Breast epithelium (tissue), 4 donors: ENCODE measurements at regions not wholly inside any gene's neighbourhood (a gene's known extent, or its start where the extent isn't known, plus 50 kb on each side); places are given as distances from the start of the nearest gene placed in this dataset.
A peak's percentile ranks its signal among the peaks of the same experiment; 100 is the strongest.
"Not testable (repeated sequence)": the region's sequence is repeated elsewhere in the genome, so short reads cannot be mapped to it uniquely, and the experiment has no call there.

Source experiments
- DNase-seq, 2 donors: peaks; one replicate each; pipeline ENCODE4 v3.0.0-alpha.2; 2019; ENCODE audit warnings: low spot score in 2 of 2
- H3K27ac ChIP-seq, 2 donors: fragments of 200-600 bp; sonication (generic) in 1 of 2; one replicate each; pipeline ENCODE4 v1.5.1; 2016 to 2019; ENCODE audit warnings: mild to moderate bottlenecking in 1 of 2
- H3K27me3 ChIP-seq, 2 donors: fragments of 200-600 bp; sonication (generic) in 1 of 2; one replicate each; pipeline versions ENCODE4 v1.5.1 to v1.6.0; 2017 to 2019; ENCODE audit warnings: control low read depth in 1 of 2, mild to moderate bottlenecking in 1 of 2
- H3K36me3 ChIP-seq: fragments of 200-600 bp; one replicate; pipeline ENCODE4 v1.5.1; 2019
- H3K4me1 ChIP-seq, 2 donors: fragments of 200-600 bp; sonication (generic); one replicate each; pipeline ENCODE4 v1.5.1; 2016 to 2019; ENCODE audit warnings: control low read depth in 1 of 2
- H3K4me3 ChIP-seq, 3 donors: fragments of 200-600 bp; sonication (generic); 1 replicate in 2 of 3; 2 replicates in 1 of 3; pipeline ENCODE4 v1.5.1; 2016 to 2019; ENCODE audit warnings: mild to moderate bottlenecking in 3 of 3, moderate library complexity in 2 of 3
- H3K9me3 ChIP-seq, 2 donors: fragments of 200-600 bp; sonication (generic) in 1 of 2; one replicate each; pipeline ENCODE4 v1.5.1; 2016 to 2019; ENCODE audit warnings: control low read depth in 1 of 2
- POLR2A ChIP-seq: fragments of 450-650 bp; IDR thresholded peaks from one replicate; pipeline ENCODE4 v1.6.1; 2016; ENCODE audit warnings: antibody characterized with exemption, mild to moderate bottlenecking, moderate library complexity
- POLR2AphosphoS5 ChIP-seq, 3 donors: sonication (generic); formaldehyde crosslinking; IDR thresholded peaks; one replicate each; pipeline ENCODE4 v1.6.1; 2017; ENCODE audit warnings: antibody characterized with exemption in 3 of 3
- intact Hi-C: fragments of 100-400 bp; cut with DNase I; formaldehyde crosslinking; loops from one replicate; pipeline ENCODE4 v1.15.1; 2023; ENCODE audit warnings: low total_unique reads
- TF ChIP-seq, protein P1 (sequence below), 3 donors: fragments of 450-650 bp; IDR thresholded peaks; one replicate each; pipeline ENCODE4 v1.5.1; 2016 to 2017; ENCODE audit warnings: antibody characterized with exemption in 3 of 3, mild to moderate bottlenecking in 3 of 3, moderate library complexity in 3 of 3

DNA sequence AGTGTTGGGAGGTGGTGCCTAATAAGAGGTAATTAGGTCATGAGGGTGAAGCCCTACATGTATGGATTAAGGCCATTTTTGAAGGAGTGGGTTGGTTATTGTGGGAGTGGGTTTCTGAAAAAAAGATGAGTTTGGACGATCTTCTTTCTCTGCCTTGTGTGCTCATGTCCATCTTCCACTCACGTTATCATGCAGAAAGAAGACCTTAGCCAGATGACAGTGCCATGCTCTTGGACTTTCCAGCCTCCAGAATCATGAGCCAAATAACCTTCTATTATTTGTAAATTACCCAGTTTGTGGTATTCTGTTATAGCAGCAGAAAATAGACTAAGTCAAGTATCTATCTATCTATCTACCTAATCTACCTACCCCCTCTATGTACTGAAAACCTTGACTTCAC is 71.9 kb downstream of the SDR9C7 start:
- TF ChIP-seq POLR2A: no peak
- TF ChIP-seq POLR2AphosphoS5 (IDR thresholded peaks at IDR 0.05): no peak
- TF ChIP-seq, protein P1, sequence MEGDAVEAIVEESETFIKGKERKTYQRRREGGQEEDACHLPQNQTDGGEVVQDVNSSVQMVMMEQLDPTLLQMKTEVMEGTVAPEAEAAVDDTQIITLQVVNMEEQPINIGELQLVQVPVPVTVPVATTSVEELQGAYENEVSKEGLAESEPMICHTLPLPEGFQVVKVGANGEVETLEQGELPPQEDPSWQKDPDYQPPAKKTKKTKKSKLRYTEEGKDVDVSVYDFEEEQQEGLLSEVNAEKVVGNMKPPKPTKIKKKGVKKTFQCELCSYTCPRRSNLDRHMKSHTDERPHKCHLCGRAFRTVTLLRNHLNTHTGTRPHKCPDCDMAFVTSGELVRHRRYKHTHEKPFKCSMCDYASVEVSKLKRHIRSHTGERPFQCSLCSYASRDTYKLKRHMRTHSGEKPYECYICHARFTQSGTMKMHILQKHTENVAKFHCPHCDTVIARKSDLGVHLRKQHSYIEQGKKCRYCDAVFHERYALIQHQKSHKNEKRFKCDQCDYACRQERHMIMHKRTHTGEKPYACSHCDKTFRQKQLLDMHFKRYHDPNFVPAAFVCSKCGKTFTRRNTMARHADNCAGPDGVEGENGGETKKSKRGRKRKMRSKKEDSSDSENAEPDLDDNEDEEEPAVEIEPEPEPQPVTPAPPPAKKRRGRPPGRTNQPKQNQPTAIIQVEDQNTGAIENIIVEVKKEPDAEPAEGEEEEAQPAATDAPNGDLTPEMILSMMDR (IDR thresholded peaks at IDR 0.05): no peak
- H3K27me3 ChIP-seq: no peaks in the 10 kb centered on the region
- no peak for DNase-seq
- no peak overlapping the region for H3K27ac ChIP-seq
- intact Hi-C loops: no loop called here
- H3K36me3 ChIP-seq: no peaks in the 10 kb centered on the region
- H3K9me3 ChIP-seq: peaks cover 23 to 46% of the 10 kb centered on the region in 2 donors
- no peaks in the 10 kb centered on the region for H3K4me1 ChIP-seq
- H3K4me3 ChIP-seq: no peak overlapping the region

DNA sequence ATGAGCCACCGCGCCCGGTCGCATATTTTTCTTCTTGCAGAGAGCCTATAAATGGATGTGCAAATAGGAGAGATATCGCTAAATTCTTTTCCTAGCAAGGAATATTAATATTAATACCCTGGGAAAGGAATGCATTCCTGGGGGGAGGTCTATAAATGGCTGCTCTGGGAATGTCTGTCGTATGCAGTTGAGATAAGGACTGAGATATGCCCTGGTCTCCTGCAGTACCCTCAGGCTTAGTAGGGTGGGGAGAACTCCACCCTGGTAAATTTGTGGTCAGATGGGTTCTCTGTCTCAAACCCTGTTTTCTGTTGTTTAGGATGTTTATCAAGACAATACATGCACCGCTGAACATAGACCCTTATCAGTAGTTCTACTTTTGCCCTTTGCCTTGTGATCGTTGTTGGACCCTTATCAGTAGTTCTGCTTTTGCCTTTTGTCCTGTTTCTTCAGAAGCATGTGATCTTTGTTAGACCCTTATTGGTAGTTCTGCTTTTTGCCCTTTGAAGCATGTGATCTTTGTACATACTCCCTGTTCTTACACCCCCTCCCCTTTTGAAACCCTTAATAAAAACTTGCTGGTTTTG is 80.7 kb downstream of the SDR9C7 start:
- H3K27ac ChIP-seq, H3K4me3 ChIP-seq, DNase-seq, H3K4me1 ChIP-seq, intact Hi-C loops, H3K36me3 ChIP-seq, H3K27me3 ChIP-seq, H3K9me3 ChIP-seq: not testable (repeated sequence)

DNA sequence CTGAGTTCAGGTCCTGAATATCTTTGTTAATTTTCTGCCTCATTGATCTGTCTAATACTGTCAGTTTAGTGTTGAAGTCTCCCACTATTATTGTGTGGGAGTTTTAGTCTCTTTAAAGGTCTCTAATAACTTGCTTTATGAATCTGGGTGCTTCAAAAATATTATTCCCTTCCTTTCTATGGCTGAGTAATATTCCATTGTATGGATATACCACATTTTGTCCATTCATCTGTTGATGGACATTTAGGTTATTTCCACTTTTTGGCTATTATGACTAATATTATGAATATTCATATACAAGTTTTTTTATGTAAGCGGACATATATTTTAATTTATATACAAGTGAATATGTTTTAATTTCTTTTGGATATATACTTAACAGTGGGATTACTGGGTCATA is 82.7 kb downstream of the SDR9C7 start:
- Histone ChIP-seq H3K36me3 (no peaks in the 10 kb centered on the region), H3K4me3 (no peak overlapping the region), H3K27ac (no peak overlapping the region), H3K27me3 (no peaks in the 10 kb centered on the region), H3K4me1 (no peaks in the 10 kb centered on the region), H3K9me3 (peaks cover 0 to 6% of the 10 kb centered on the region in 2 donors)
- DNase-seq: no peak
- intact Hi-C loops: no loop called here
- TF ChIP-seq POLR2A (no peak), POLR2AphosphoS5 (IDR thresholded peaks at IDR 0.05) (no peak)
- TF ChIP-seq, protein P1 (IDR thresholded peaks at IDR 0.05): no peak

DNA sequence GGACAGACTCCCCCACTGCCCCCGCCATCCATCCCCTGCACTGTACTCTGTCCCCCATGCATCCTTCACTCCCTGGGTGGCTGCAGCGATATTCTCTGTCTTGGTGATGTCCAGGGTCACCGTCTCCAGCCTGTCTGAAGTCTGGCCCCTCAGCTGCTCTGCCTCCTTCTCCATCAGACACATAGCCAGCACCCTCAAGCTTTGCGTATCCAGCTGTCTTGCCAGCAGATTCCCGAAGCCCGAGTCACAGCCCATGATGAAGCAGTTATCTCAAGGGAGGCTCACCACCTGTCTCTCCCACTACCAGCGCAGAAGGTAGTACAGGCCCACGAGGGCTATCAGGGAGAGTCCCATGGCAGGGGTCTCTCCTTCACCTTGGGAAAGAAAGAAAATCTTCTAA is 77.8 kb downstream of the HSD17B6 start:
- DNase-seq: no peak
- peaks cover 0 to 4% of the 10 kb centered on the region in 2 donors for H3K4me1 ChIP-seq
- H3K4me3 ChIP-seq: no peak overlapping the region
- H3K27me3 ChIP-seq: no peaks in the 10 kb centered on the region
- TF ChIP-seq, protein P1 (IDR thresholded peaks at IDR 0.05): no peak
- TF ChIP-seq POLR2A (no peak), POLR2AphosphoS5 (IDR thresholded peaks at IDR 0.05) (no peak)
- H3K9me3 ChIP-seq: no peaks in the 10 kb centered on the region
- intact Hi-C loops: loop anchor here (5.0 kb wide), 1 partner anchor 309 kb away; no protein-coding TSS in a partner anchor
- no peaks in the 10 kb centered on the region for H3K36me3 ChIP-seq
- no peak overlapping the region for H3K27ac ChIP-seq

DNA sequence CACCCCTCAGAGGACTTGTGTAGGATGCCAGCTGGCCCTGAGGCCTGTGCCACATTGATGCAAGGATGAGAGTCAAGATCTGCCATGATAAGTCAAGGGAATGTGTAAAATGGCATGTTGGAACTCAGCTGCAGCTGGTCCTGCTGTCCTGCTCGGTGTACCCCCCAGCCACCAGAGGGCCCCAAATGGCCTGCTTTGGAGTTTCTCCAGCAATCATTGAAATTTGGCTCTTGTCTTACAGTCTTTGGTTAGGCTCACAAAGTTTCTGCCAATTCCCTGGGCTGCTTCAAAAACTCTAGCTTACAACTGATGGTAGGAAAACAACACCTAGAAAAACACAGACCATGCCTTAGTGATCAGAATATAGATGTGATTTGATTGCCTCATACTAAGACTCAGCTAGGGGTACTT is 76.8 kb downstream of the HSD17B6 start:
- intact Hi-C loops: loop anchor here (5.0 kb wide), 1 partner anchor 308 kb away; no protein-coding TSS in a partner anchor
- Histone ChIP-seq H3K27me3 (no peaks in the 10 kb centered on the region), H3K4me1 (peaks cover 0 to 4% of the 10 kb centered on the region in 2 donors), H3K4me3 (no peak overlapping the region), H3K27ac (no peak overlapping the region), H3K9me3 (no peaks in the 10 kb centered on the region), H3K36me3 (no peaks in the 10 kb centered on the region)
- TF ChIP-seq POLR2A: no peak
- no peak for TF ChIP-seq POLR2AphosphoS5 (IDR thresholded peaks at IDR 0.05)
- TF ChIP-seq, protein P1 (IDR thresholded peaks at IDR 0.05): peak in 2 of 3 donors; percentile 27 to 29
- DNase-seq: no peak

DNA sequence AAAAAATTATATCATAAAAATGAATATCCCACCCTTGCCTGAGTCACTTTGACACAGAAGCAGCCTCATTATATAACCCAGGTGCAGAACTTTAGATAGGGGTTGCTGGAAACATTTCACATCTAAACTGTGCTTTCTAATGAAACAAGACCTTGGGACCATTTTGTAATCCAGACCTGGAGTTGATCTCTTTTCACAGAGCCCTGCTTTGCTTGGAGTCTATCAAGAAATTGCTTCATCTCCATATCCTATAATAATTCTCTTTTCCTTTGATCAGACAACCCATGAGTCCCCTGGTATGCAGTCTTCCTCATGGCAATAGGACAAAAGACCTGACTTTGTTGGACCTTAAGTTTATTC is 76.3 kb downstream of the HSD17B6 start:
- Histone ChIP-seq H3K27ac (no peak overlapping the region), H3K27me3 (no peaks in the 10 kb centered on the region), H3K4me3 (no peak overlapping the region), H3K36me3 (no peaks in the 10 kb centered on the region), H3K4me1 (peaks cover 0 to 4% of the 10 kb centered on the region in 2 donors), H3K9me3 (no peaks in the 10 kb centered on the region)
- no peak for DNase-seq
- intact Hi-C loops: no loop called here
- TF ChIP-seq, protein P1 (IDR thresholded peaks at IDR 0.05): no peak
- TF ChIP-seq POLR2A: no peak
- TF ChIP-seq POLR2AphosphoS5 (IDR thresholded peaks at IDR 0.05): no peak
